GM18505 (cell line): ENCODE measurements at regions not wholly inside any gene's neighbourhood (a gene's known extent, or its start where the extent isn't known, plus 50 kb on each side); places are given as distances from the start of the nearest gene placed in this dataset.

Experiments used
- ATAC-seq: cut with Tn5 transposase; IDR thresholded peaks from one replicate; pipeline ENCODE4 v1.9.1; 2021; ENCODE audit not compliant: unreplicated experiment
- POLR2A ChIP-seq: IDR thresholded peaks from 4 replicates; pipeline ENCODE4 v1.6.1; 2011; ENCODE audit warnings: borderline replicate concordance; ENCODE audit not compliant: insufficient read depth, insufficient read length; ENCODE audit errors: extremely low read depth

DNA sequence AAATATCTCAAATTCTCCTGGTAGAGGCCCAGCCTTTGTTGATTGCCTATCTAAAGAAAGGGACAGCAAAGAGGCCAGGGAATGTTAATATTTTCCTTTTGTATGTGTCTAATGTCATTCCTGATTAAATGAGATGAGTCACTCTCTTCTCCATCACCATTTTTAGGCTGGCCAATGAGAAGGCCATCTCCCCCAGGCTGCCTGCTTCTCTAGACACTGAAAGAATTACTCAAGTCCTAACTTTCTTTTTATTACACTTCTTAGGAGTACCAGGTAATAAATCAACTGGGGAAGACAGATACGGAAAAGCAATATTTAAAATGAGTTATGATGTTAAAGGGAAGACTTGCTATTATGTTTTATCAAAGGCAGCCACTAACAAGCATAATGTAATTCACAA is 259.2 kb upstream of the SORL1-AS1 start:
- ATAC-seq, result no peak
- no peak for TF ChIP-seq POLR2A

DNA sequence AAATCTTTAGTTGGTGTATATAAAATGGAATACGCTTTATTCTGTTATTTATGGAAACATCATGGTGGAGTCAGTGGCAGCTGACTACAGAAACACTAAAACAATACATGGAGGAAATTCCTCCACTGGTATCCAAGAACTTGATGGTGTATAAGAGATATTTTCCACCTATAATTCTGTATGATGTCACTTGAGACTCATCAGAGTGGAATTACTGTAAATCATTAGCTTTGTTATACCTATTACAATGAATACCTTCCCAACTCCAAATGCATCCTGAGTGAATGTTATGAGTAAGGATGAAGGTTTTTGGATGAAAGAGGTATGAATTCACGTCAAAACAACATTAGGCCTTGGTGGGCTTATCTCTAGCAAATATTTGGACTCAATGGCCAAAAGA is 258.5 kb upstream of the SORL1-AS1 start:
- ATAC-seq, result no peak
- no peak for TF ChIP-seq POLR2A

DNA sequence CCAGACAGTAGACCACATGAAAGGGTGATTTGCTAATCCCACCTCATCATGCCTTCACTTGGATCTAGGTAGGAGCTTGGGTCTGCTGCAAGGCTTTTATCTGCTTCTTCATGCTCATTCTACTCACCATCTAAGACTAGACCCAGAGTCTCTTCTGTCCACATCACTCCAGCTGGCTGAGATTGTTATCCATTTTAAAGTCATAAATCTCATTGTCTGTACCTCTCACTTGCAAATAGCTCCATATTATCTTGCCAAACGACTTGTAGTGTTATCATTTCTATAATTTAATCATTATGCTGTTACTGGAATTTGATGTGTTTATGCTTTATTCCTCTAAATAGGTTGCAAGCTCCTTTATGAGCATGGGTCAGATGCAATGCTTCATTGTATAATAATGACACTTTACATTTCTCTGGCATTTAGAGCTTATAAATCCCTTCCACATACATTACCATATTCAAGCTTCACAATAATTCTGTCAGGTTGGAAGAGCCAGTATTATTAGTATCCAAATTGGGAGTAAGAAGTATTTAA is 254.2 kb upstream of the SORL1-AS1 start:
- no peak for TF ChIP-seq POLR2A
- ATAC-seq, result no peak

DNA sequence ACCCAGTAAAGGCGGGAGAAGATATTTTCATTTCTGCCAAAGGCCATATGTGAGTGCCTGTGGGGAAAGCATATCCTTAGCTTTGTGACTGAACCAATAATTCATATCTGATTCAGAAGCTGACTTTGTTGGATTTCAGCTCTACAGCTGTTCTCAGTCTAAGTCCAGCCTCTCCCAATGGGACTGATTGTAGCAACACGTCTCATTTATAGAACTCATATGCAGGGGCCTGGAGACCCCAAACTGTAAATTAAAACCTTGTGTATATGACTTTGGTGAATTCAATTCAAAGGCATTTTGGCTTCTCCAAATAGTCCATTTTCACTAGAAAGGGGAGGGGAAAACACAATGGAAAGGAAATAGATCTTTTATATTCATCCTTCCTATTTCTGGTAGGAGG is 250.4 kb upstream of the SORL1-AS1 start:
- no peak for ATAC-seq
- TF ChIP-seq POLR2A, result no peak

DNA sequence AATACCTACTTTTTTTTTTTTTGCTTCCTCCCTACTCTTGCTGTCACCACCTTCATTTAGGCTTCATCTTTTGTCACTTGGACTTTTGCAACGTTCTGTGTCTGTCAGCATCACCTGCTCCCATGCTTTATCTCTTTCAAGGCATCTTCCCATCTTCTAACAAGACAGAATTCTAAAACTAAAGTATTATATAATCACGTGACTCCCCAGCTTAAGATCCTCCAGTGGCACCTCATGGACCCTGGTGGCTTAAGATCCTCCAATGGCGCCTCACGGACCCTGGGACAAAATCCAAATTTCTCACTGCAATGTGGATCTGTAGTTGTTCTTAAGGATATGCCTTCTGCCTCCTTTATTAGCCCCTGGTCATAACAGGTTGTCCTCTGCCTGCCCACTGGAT is 248.2 kb upstream of the SORL1-AS1 start:
- ATAC-seq, result no peak
- no peak for TF ChIP-seq POLR2A

DNA sequence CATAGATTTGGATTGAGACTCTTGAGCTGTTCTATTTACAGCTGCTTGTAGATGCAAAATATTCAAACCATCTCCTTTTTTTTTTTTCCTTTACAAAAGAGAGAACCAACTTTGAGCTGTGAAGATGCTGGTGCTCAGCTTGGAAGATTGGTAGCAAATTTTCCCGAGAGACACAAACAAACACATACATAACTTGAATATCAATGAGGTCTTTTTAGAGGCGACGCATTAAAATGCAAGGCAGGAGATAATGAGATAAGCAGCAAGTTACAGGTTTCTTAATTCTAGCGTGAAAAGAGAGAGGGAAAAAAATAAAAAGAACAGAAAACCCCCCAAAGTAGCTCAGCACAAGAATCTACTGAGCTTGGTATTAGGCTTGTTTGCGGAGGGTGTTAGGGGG is 247.0 kb upstream of the SORL1-AS1 start:
- no peak for TF ChIP-seq POLR2A
- ATAC-seq, result no peak

DNA sequence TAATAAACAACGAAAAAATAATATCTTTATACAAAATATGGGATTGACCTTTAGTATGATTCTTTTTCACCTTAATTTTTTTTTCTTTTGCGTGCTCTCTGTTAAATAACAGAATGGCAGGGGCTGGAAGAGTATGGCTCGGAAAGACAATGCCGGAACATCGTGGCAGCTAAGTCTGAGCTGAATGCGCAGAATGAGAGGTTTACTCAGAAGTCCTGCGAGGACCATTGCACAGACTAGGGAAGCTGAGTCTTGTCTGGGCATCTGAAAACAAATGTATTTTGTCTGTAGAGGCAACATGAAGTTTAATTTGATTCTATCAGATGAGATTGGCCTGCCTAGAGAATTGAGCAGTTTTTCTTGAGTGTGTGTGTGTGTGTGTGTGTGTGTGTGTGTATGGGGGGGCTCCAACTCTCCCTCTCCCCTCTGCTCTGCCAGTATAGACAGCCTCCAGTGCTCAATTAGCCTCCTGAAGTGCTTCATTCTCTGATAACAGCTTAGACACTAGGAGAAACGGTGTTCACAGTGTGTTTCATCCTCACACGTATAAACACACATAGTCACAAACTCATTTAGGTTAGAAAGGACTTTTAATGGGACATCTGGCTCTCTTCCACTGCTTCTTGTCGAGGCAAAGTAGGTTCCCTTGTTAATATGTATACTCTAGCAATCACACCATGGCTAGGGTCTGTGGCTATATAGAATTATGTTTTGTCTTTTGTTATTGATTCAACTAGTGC is 244.3 kb upstream of the SORL1-AS1 start:
- no peak for ATAC-seq
- TF ChIP-seq POLR2A, result no peak

DNA sequence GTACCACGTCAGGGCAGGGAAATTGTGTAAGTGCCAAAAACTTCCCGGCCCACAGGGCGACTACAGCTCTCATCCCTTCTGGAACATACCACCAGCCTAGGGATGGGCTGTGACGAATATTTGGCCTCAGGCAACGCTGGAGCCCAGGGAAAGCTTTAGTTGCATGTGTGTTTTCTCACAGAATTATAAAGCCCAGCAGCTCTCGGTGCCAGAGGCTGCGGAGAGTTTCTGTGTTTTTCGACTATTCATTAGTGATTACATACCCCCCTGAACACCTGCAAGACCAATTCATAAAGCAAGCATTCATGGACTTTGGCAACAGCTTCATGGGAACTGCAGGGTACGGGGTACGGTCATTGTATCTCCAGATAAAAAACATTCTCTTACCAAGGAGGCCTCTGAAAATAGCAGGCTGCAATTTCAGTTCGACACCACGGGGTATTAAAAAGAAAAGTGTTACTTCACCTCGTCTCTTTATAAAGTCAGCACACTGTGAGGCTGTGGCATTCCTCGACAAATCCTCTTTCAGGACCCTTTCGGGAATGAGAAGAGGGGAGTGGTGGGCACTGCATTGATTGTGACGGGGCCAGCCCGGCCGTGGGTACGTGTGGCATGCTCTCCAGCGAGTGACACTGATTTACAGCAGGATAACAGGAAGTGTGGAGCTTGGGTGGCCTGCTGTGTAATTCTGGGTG is 243.6 kb upstream of the SORL1-AS1 start:
- TF ChIP-seq POLR2A, result no peak
- no peak for ATAC-seq

DNA sequence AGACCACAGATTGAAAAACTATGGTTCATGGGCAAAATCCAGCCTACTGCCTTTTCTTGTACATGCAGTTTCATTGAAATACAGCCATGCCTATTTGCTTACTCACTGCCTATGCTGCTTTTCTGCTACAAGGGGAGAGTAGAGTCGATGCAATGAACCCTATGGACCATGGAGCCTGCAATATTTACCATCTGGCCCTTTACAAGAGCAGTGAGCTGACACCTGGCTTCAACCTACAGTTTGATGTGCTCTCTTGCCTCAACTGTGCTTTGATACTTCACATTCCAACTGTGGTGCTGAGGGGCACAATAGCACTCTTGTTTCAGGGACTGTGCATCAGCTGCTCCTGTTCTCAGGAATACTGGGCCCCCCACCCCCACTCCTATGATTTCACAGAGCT is 239.5 kb upstream of the SORL1-AS1 start:
- TF ChIP-seq POLR2A, result no peak
- ATAC-seq, result no peak

DNA sequence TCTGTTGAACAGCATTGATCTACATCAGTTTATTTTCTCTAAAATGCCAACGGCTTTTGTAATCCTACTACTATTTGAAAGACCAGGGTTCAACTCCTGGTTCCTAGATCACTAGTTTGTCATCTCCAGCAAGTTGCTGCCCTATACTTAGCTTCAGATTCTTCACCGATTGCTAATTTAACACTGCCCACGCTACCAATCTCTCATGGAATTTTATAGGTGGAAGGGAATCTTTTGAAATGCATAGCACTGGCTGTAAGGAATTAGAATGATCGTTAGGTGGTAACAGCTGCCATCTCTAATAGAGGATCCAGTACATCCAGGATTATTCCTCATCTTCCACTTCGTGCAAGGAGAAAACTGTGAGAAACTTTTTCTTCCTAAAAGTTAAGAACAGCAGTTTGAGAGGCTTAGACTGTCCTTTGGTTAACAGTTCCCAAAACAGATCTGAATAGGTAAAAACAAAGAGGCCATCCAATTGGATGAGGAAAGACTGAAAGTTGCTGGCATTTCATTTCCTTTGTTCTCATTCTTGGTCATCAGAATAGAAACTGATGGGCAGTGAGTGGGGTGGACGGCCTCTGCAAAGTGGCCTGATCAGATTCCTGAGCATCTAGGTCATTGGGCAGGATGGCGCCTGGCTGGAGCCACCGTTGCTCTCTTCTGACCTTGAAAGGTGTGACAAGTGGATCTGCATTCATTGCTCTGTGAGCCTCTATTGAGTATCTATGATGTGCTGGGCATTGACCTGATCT is 236.3 kb upstream of the SORL1-AS1 start:
- TF ChIP-seq POLR2A, result no peak
- ATAC-seq, result no peak

DNA sequence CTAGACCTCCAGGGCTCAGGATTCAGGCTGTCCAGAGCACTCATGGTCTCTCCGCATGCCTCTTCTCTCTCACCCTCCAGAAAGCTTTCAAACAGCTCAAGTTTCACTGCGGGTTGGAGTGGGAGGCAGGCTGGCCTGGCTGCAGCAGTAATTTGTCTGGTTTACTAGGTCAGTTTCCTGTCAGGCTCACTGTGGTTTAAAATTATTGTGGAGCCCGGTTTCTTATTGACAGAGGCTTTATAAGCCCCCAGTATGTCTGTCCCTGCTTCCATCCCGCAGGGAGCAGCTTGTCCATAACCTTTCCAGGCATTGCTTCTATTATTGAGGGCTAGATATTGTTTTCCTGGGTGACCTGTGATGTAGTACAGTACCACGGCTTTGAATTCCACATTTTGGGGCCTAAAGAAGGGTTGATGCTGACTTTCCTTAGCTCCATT is 235.3 kb upstream of the SORL1-AS1 start:
- no peak for TF ChIP-seq POLR2A
- no peak for ATAC-seq

DNA sequence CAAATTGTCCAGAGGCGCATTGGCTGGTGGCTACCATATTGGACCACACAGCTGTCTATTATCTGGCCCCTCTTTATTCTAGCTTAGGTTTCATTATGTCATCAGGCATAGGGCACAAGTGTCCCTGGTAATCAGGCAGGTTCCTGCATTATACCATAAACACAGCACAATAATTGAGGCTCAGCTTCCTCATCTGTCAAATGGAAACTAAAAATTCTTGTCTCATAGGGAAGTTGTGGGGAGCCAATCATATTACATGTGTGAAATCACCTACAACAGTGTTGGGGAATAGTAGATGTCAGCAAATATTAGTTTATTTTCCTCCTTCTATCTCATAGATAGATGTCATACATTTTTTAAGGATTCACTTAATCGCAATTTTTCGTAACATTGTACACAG is 231.0 kb upstream of the SORL1-AS1 start:
- ATAC-seq, result no peak
- no peak for TF ChIP-seq POLR2A
